Panc1 (cell line): ENCODE measurements at regions not wholly inside any gene's neighbourhood (a gene's known extent, or its start where the extent isn't known, plus 50 kb on each side); places are given as distances from the start of the nearest gene placed in this dataset.

Source experiments
- POLR2AphosphoS5 ChIP-seq: IDR thresholded peaks from 2 replicates; pipeline ENCODE4 v1.6.1; 2012; ENCODE audit warnings: mild to moderate bottlenecking, low read depth, low read length, moderate library complexity
- REST ChIP-seq, 2 experiments: IDR thresholded peaks; 2 replicates each; pipeline ENCODE4 v1.6.1; 2011 to 2012; ENCODE audit warnings: low read depth in 2 of 2, control low read depth in 1 of 2, low read length in 1 of 2, mild to moderate bottlenecking in 1 of 2, moderate library complexity in 1 of 2; ENCODE audit not compliant: insufficient read depth in 1 of 2
- SIN3A ChIP-seq: IDR thresholded peaks from 2 replicates; pipeline ENCODE4 v1.6.1; 2012; ENCODE audit warnings: low read depth, mild to moderate bottlenecking, low read length, moderate library complexity, borderline replicate concordance; ENCODE audit not compliant: insufficient read depth
- TF ChIP-seq, protein P1 (sequence below): fragments of 450-650 bp; IDR thresholded peaks from 2 replicates; pipeline ENCODE4 v1.5.1; 2017; ENCODE audit warnings: mild to moderate bottlenecking

DNA sequence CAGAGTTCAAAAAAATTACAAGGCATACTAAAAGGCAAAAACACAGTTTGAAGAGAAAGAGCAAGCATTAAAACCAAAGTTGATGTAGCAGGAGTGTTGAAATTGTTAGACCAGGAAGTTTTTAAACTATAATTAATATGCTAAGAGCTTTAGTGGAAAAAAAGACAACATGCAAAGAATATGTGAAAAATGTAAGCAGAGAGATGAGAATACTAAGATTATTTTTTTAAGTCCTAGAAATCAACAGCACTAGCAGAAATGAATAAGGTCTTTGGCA lies 192.6 kb downstream of the ERMARD start:
- TF ChIP-seq, protein P1, sequence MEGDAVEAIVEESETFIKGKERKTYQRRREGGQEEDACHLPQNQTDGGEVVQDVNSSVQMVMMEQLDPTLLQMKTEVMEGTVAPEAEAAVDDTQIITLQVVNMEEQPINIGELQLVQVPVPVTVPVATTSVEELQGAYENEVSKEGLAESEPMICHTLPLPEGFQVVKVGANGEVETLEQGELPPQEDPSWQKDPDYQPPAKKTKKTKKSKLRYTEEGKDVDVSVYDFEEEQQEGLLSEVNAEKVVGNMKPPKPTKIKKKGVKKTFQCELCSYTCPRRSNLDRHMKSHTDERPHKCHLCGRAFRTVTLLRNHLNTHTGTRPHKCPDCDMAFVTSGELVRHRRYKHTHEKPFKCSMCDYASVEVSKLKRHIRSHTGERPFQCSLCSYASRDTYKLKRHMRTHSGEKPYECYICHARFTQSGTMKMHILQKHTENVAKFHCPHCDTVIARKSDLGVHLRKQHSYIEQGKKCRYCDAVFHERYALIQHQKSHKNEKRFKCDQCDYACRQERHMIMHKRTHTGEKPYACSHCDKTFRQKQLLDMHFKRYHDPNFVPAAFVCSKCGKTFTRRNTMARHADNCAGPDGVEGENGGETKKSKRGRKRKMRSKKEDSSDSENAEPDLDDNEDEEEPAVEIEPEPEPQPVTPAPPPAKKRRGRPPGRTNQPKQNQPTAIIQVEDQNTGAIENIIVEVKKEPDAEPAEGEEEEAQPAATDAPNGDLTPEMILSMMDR: no peak
- TF ChIP-seq POLR2AphosphoS5: no peak
- no peak for TF ChIP-seq REST (IDR thresholded peaks at IDR 0.05; ENCODE audit: insufficient read depth in 1 of 2, low read depth in 2 of 2, low read length in 1 of 2)
- TF ChIP-seq SIN3A: no peak
